Panc1 (cell line): ENCODE measurements at regions not wholly inside any gene's neighbourhood (a gene's known extent, or its start where the extent isn't known, plus 50 kb on each side); places are given as distances from the start of the nearest gene placed in this dataset.

Experiments
- ATAC-seq: fragments of 200-7000 bp; cut with Tn5 transposase; 2 replicates; pipeline ENCODE4 v1.9.1; 2020; ENCODE audit warnings: mild to moderate bottlenecking, moderate library complexity
- BruUV-seq: library from RNA; stranded (reverse); fragments of 400-500 nt; replicated peaks from 2 replicates; lab custom pipeline; 2021; lab: Mats Ljungman, UMichigan
- CTCF ChIA-PET: fragments of 300-600 bp; sonication (Branson Sonifier 250); formaldehyde crosslinking; loops from one replicate; lab custom pipeline; 2022; ENCODE audit warnings: antibody characterized with exemption; lab: Charles Lee
- POLR2A ChIA-PET: fragments of 300-600 bp; sonication (Branson Sonifier 250); formaldehyde crosslinking; loops from one replicate; lab custom pipeline; 2022; ENCODE audit warnings: antibody characterized with exemption; lab: Charles Lee
- DNase-seq: peaks from one replicate; pipeline ENCODE4 v3.0.0-alpha.2; 2010; ENCODE audit warnings: low read depth, low spot score
- H3K27ac ChIP-seq: 2 replicates; pipeline ENCODE4 v1.5.1; 2011; ENCODE audit warnings: mild to moderate bottlenecking, low read length, inconsistent platforms
- H3K27me3 ChIP-seq: fragments of 200-500 bp; sonication (Bioruptor generic); 2 replicates; pipeline ENCODE4 v1.6.0; 2014; ENCODE audit warnings: low read length, inconsistent platforms; ENCODE audit not compliant: control insufficient read depth, insufficient read depth
- H3K36me3 ChIP-seq: fragments of 200-500 bp; sonication (Bioruptor generic); 2 replicates; pipeline ENCODE4 v1.5.1; 2014; ENCODE audit warnings: inconsistent platforms, mild to moderate bottlenecking, low read length, moderate library complexity; ENCODE audit not compliant: control insufficient read depth, insufficient read depth
- H3K4me1 ChIP-seq: 2 replicates; pipeline ENCODE4 v1.5.1; 2011; ENCODE audit warnings: inconsistent platforms, mild to moderate bottlenecking, low read length, moderate library complexity; ENCODE audit not compliant: control insufficient read depth, insufficient read depth
- H3K4me3 ChIP-seq, 2 experiments: 2 replicates each; pipeline ENCODE4 v1.5.1; 2011 to 2012; ENCODE audit warnings: low read depth in 2 of 2, low read length in 2 of 2, mild to moderate bottlenecking in 2 of 2, inconsistent platforms in 1 of 2, moderate library complexity in 1 of 2
- H3K9me3 ChIP-seq: fragments of 200-500 bp; sonication (Bioruptor generic); 2 replicates; pipeline ENCODE4 v1.5.1; 2014; ENCODE audit warnings: low read depth, mild to moderate bottlenecking, inconsistent platforms, low read length, moderate library complexity; ENCODE audit not compliant: control insufficient read depth, insufficient read depth
- CTCF ChIP-seq: fragments of 450-650 bp; IDR thresholded peaks from 2 replicates; pipeline ENCODE4 v1.5.1; 2017; ENCODE audit warnings: mild to moderate bottlenecking
- POLR2AphosphoS5 ChIP-seq: IDR thresholded peaks from 2 replicates; pipeline ENCODE4 v1.6.1; 2012; ENCODE audit warnings: mild to moderate bottlenecking, low read depth, low read length, moderate library complexity
- REST ChIP-seq, 2 experiments: IDR thresholded peaks; 2 replicates each; pipeline ENCODE4 v1.6.1; 2011 to 2012; ENCODE audit warnings: low read depth in 2 of 2, control low read depth in 1 of 2, low read length in 1 of 2, mild to moderate bottlenecking in 1 of 2, moderate library complexity in 1 of 2; ENCODE audit not compliant: insufficient read depth in 1 of 2
- SIN3A ChIP-seq: IDR thresholded peaks from 2 replicates; pipeline ENCODE4 v1.6.1; 2012; ENCODE audit warnings: low read depth, mild to moderate bottlenecking, low read length, moderate library complexity, borderline replicate concordance; ENCODE audit not compliant: insufficient read depth
- TCF7L2 ChIP-seq: IDR thresholded peaks from 2 replicates; pipeline ENCODE4 v1.6.1; 2011; ENCODE audit warnings: mild to moderate bottlenecking, low read depth, low read length, inconsistent platforms
- in situ Hi-C: cut with HindIII; loops from 2 replicates; pipeline ENCODE4 v1.10.0; 2016; ENCODE audit warnings: low sequenced_read_pairs, low pct_unique_long_range_greater_than_20kb
- intact Hi-C: fragments of 100-400 bp; cut with micrococcal nuclease; formaldehyde crosslinking; loops from one replicate; pipeline ENCODE4 v1.10.0; 2022; ENCODE audit not compliant: unreplicated experiment

DNA sequence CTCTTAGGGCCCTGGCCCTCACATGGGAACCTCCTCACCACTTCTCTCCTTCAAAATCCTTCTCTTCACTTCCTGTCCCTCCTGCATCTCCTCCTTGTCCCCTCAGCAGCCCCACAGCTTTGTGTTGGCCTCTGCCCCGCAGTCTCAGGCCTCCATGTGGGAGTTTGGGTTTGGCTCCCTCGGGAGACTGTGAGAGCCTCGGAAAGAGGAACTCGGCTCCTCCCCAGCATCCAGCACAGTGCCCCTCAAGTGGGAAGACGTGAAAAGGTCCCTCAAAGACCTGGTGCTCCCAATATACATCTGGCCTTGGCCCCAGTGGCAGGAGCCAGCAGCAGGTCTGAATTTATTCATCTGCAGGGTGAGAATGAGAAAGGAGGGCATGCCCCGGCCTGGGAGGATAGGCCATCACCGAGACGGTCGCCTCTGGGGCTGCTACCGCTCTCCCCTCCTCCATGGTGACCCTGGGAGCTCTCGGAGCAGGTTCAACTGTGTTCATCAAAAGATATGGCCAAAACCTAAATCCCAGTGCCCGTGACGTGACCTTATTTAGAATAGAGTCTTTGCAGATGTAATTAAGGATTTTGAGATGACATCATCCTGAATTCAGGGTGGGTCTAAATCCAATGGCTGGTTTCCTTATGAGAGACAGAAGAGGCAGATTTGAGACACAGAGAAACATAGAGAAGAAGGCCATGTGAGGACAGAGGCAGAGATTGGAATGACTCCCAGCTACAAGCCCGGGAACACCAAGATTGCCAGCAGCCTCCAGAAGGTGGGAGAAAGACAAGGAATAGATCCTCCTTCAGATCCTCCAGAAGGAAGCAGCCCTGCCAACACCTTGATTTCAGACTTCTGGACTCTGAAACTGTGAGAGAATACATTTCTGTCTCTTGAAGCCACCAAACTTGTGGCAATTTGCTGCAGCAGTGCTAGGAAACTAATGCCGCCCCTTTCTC, 135.1 kb downstream of the MRM1 start:
- CTCF ChIA-PET = no interaction called here
- Histone ChIP-seq H3K27me3 (no peaks in the 10 kb centered on the region; the same call in 1 of the 2 replicates), H3K4me3 (no peak overlapping the region), H3K4me1 (no peaks in the 10 kb centered on the region), H3K9me3 (no peaks in the 10 kb centered on the region), H3K27ac (no peak overlapping the region), H3K36me3 (no peaks in the 10 kb centered on the region)
- no peak for TF ChIP-seq SIN3A
- no peak for TF ChIP-seq REST (IDR thresholded peaks at IDR 0.05; ENCODE audit: insufficient read depth in 1 of 2, low read depth in 2 of 2, low read length in 1 of 2)
- TF ChIP-seq TCF7L2 = no peak
- no peak for TF ChIP-seq CTCF
- TF ChIP-seq POLR2AphosphoS5 = no peak
- in situ Hi-C loops (no loop called here), intact Hi-C loops (no loop called here)
- ATAC-seq = no peak
- no TSS peak for BruUV-seq
- POLR2A ChIA-PET = no interaction called here
- DNase-seq = no peak

GRCh38 chr17:36739208-36739607, 137.8 kb downstream of the MRM1 start:
- ChIA-PET POLR2A (no interaction called here), CTCF (no interaction called here)
- in situ Hi-C loops (no loop called here), intact Hi-C loops (no loop called here)
- BruUV-seq = no TSS peak
- ATAC-seq (no peak), DNase-seq (no peak)
- no peaks in the 10 kb centered on the region; the same call in 1 of the 2 replicates for H3K27me3 ChIP-seq
- H3K27ac ChIP-seq = no peak overlapping the region
- no peak for TF ChIP-seq CTCF
- TF ChIP-seq TCF7L2 = no peak
- no peak for TF ChIP-seq SIN3A
- TF ChIP-seq REST (IDR thresholded peaks at IDR 0.05; ENCODE audit: insufficient read depth in 1 of 2, low read depth in 2 of 2, low read length in 1 of 2) = no peak
- no peak for TF ChIP-seq POLR2AphosphoS5
- no peaks in the 10 kb centered on the region for H3K36me3 ChIP-seq
- no peak overlapping the region for H3K4me3 ChIP-seq
- H3K4me1 ChIP-seq = no peaks in the 10 kb centered on the region
- H3K9me3 ChIP-seq = no peaks in the 10 kb centered on the region
